SK-N-SH (cell line): ENCODE measurements at regions not wholly inside any gene's neighbourhood (a gene's known extent, or its start where the extent isn't known, plus 50 kb on each side); places are given as distances from the start of the nearest gene placed in this dataset.

Experiments used
- CTCF ChIA-PET: fragments of 300-600, 350-600 bp; formaldehyde crosslinking; extraction: SDS; loops from one replicate; lab custom pipeline; 2021; lab: Yijun Ruan, JAX
- POLR2A ChIA-PET: fragments of 350-600 bp; sonication (Branson Sonifier 250); formaldehyde crosslinking; extraction: SDS; loops from one replicate; lab custom pipeline; 2020; ENCODE audit warnings: antibody characterized with exemption, inconsistent platforms; lab: Yijun Ruan, JAX
- DNase-seq: peaks from one replicate; pipeline ENCODE4 v3.0.0; 2012
- H2AFZ ChIP-seq: fragments of 200-600 bp; sonication (generic); 2 replicates; pipeline ENCODE4 v1.8.1; 2016; ENCODE audit warnings: antibody characterized with exemption, mild to moderate bottlenecking, low read depth
- H3F3A ChIP-seq: fragments of 200-600 bp; sonication (generic); replicated peaks from 2 replicates; pipeline ENCODE3; 2016; ENCODE audit warnings: antibody characterized with exemption, mild to moderate bottlenecking; ENCODE audit not compliant: insufficient read depth
- H3K27ac ChIP-seq, 2 experiments: fragments of 200-500 bp in 1 of 2; fragments of 200-600 bp in 1 of 2; sonication (Bioruptor generic) in 1 of 2; sonication (generic), shearing (Covaris generic) in 1 of 2; 2 replicates each; pipeline versions ENCODE4 v1.5.1 to v1.6.1; 2014 to 2016; ENCODE audit warnings: low read depth in 2 of 2, inconsistent platforms in 1 of 2, low read length in 1 of 2, mild to moderate bottlenecking in 1 of 2, mixed read lengths in 1 of 2
- H3K27me3 ChIP-seq: fragments of 200-600 bp; sonication (generic), shearing (Covaris generic); 2 replicates; pipeline ENCODE4 v1.6.1; 2016; ENCODE audit warnings: mixed run types; ENCODE audit not compliant: insufficient read depth
- H3K36me3 ChIP-seq, 2 experiments: fragments of 200-500 bp in 1 of 2; fragments of 200-600 bp in 1 of 2; sonication (Bioruptor generic) in 1 of 2; sonication (generic) in 1 of 2; replicated peaks in 1 of 2; 2 replicates each; pipeline versions ENCODE3 to v1.5.1; 2014 to 2016; ENCODE audit warnings: low read length in 1 of 2, mild to moderate bottlenecking in 1 of 2; ENCODE audit not compliant: insufficient read depth in 2 of 2, control insufficient read depth in 1 of 2
- H3K4me1 ChIP-seq, 2 experiments: fragments of 200-500 bp in 1 of 2; fragments of 200-600 bp in 1 of 2; sonication (Bioruptor generic) in 1 of 2; sonication (generic), shearing (Covaris generic) in 1 of 2; 2 replicates each; pipeline versions ENCODE4 v1.5.1 to v1.6.1; 2014 to 2016; ENCODE audit warnings: low read depth in 1 of 2, low read length in 1 of 2, mixed run types in 1 of 2; ENCODE audit not compliant: insufficient read depth in 2 of 2, control insufficient read depth in 1 of 2
- H3K4me2 ChIP-seq: fragments of 200-600 bp; sonication (generic), shearing (Covaris generic); 2 replicates; pipeline ENCODE4 v1.6.1; 2017; ENCODE audit warnings: mixed run types
- H3K4me3 ChIP-seq, 2 experiments: fragments of 200-500 bp in 1 of 2; fragments of 200-600 bp in 1 of 2; sonication (Bioruptor generic) in 1 of 2; sonication (generic), shearing (Covaris generic) in 1 of 2; 2 replicates each; pipeline versions ENCODE4 v1.5.1 to v1.8.1; 2014 to 2016; ENCODE audit warnings: low read depth in 2 of 2, inconsistent platforms in 1 of 2, low read length in 1 of 2, mild to moderate bottlenecking in 1 of 2, mixed read lengths in 1 of 2, moderate library complexity in 1 of 2
- H3K79me2 ChIP-seq: fragments of 200-600 bp; sonication (generic); 2 replicates; pipeline ENCODE4 v1.8.1; 2017; ENCODE audit warnings: mild to moderate bottlenecking; ENCODE audit not compliant: insufficient read depth
- H3K9ac ChIP-seq: fragments of 200-600 bp; sonication (generic); 2 replicates; pipeline ENCODE4 v1.6.1; 2017; ENCODE audit warnings: mixed run types
- H3K9me2 ChIP-seq: fragments of 200-600 bp; sonication (generic); 2 replicates; pipeline ENCODE4 v1.6.1; 2017; ENCODE audit warnings: mixed run types
- H3K9me3 ChIP-seq: fragments of 200-600 bp; sonication (generic); 2 replicates; pipeline ENCODE4 v1.6.1; 2017; ENCODE audit warnings: mixed run types, mild to moderate bottlenecking, moderate library complexity
- H4K20me1 ChIP-seq: fragments of 200-600 bp; sonication (generic); 2 replicates; pipeline ENCODE4 v1.6.1; 2017; ENCODE audit warnings: mild to moderate bottlenecking, mixed run types; ENCODE audit not compliant: insufficient read depth
- ELF1 ChIP-seq: IDR thresholded peaks from 2 replicates; pipeline ENCODE4 v1.4.0; 2012
- EP300 ChIP-seq, 2 experiments: IDR thresholded peaks; 2 replicates each; pipeline versions ENCODE4 v1.4.0 to v1.6.1; 2012; ENCODE audit warnings: borderline replicate concordance in 1 of 2, low read depth in 1 of 2, low read length in 1 of 2
- FOXJ3 ChIP-seq: sonication (generic); formaldehyde crosslinking; IDR thresholded peaks from 2 replicates; pipeline ENCODE4 v1.5.1; 2020; ENCODE audit warnings: mild to moderate bottlenecking, missing genetic modification reagents
- FOXM1 ChIP-seq: IDR thresholded peaks from 2 replicates; pipeline ENCODE4 v1.4.0; 2012; ENCODE audit warnings: low read depth, mild to moderate bottlenecking
- GABPA ChIP-seq: IDR thresholded peaks from 2 replicates; pipeline ENCODE4 v1.4.0; 2012; ENCODE audit warnings: low read depth, mild to moderate bottlenecking
- NRF1 ChIP-seq: IDR thresholded peaks from 2 replicates; pipeline ENCODE4 v1.6.1; 2012; ENCODE audit warnings: low read depth, mild to moderate bottlenecking, low read length
- RCOR1 ChIP-seq: fragments of 150-350 bp; IDR thresholded peaks from 2 replicates; pipeline ENCODE4 v1.6.1; 2017; ENCODE audit warnings: antibody characterized with exemption, low read length
- RFX5 ChIP-seq: IDR thresholded peaks from 2 replicates; pipeline ENCODE4 v1.6.1; 2012; ENCODE audit warnings: mild to moderate bottlenecking, improper control_type of control experiment, low read length
- RXRA ChIP-seq: IDR thresholded peaks from 2 replicates; pipeline ENCODE4 v1.4.0; 2012; ENCODE audit warnings: low read depth, mild to moderate bottlenecking, borderline replicate concordance
- TCF12 ChIP-seq: IDR thresholded peaks from 2 replicates; pipeline ENCODE4 v1.4.0; 2012
- WGBS: methylation state at CpG from one replicate; pipeline ENCODE4 v1.1.6; 2017; ENCODE audit warnings: low lambda C conversion rate; 5-methylcytosine and 5-hydroxymethylcytosine counted together
- TF ChIP-seq, protein P1 (sequence below): IDR thresholded peaks from 2 replicates; pipeline ENCODE4 v1.6.1; 2012; ENCODE audit warnings: mild to moderate bottlenecking, low read depth, low read length, moderate library complexity
- TF ChIP-seq, protein P2 (sequence below): fragments of 200-600 bp; sonication (generic); IDR thresholded peaks from 2 replicates; pipeline ENCODE4 v1.6.1; 2017; ENCODE audit warnings: antibody characterized with exemption, mild to moderate bottlenecking, moderate library complexity
- TF ChIP-seq, protein P3 (sequence below): fragments of 150-350 bp; IDR thresholded peaks from 2 replicates; pipeline ENCODE4 v1.6.1; 2016; ENCODE audit warnings: mild to moderate bottlenecking, low read depth, low read length
- TF ChIP-seq, protein P4 (sequence below): IDR thresholded peaks from 2 replicates; pipeline ENCODE4 v1.4.0; 2012; ENCODE audit warnings: low read depth, borderline replicate concordance
- TF ChIP-seq, protein P5 (sequence below): fragments of 150-350 bp; IDR thresholded peaks from 2 replicates; pipeline ENCODE4 v1.6.1; 2017; ENCODE audit warnings: antibody characterized with exemption, low read length, low read depth, borderline replicate concordance

DNA sequence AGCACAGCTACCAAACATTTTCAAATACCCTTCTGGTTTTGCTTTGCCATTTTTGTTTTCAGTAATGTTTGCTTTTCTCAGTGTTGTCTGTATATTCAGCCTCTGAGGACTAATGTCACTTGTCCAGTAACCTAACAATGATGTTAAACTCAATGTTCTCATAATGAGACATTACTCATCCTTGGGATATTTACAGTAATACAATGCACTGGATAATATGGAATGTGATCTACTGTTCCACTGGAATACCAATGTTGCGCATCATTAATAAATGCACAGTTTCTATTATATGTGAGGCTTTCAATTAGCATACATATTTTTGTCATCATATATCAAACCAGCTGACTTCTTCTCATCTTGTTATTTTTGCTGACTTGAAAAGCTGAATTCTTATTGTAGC lies 259.1 kb downstream of the SH2D1A start:
- Histone ChIP-seq H3F3A (no peaks in the 10 kb centered on the region), H3K79me2 (no peaks in the 10 kb centered on the region), H3K4me1 (no peaks in the 10 kb centered on the region), H3K4me2 (no peak overlapping the region), H3K9me3 (no peaks in the 10 kb centered on the region), H3K9ac (no peak overlapping the region), H3K4me3 (no peak overlapping the region), H2AFZ (no peak overlapping the region), H3K27me3 (no peaks in the 10 kb centered on the region), H3K27ac (no peak overlapping the region), H3K36me3 (no peaks in the 10 kb centered on the region), H4K20me1 (no peaks in the 10 kb centered on the region), H3K9me2 (no peaks in the 10 kb centered on the region)
- TF ChIP-seq RXRA (no peak), GABPA (no peak), EP300 (IDR thresholded peaks at IDR 0.05; ENCODE audit: borderline replicate concordance in 1 of 2, low read depth in 1 of 2, low read length in 1 of 2) (no peak), ELF1 (no peak), RCOR1 (no peak), TCF12 (no peak), RFX5 (no peak), FOXM1 (no peak), NRF1 (no peak), FOXJ3 (CRISPR knock-in tag) (no peak)
- TF ChIP-seq, protein P1, sequence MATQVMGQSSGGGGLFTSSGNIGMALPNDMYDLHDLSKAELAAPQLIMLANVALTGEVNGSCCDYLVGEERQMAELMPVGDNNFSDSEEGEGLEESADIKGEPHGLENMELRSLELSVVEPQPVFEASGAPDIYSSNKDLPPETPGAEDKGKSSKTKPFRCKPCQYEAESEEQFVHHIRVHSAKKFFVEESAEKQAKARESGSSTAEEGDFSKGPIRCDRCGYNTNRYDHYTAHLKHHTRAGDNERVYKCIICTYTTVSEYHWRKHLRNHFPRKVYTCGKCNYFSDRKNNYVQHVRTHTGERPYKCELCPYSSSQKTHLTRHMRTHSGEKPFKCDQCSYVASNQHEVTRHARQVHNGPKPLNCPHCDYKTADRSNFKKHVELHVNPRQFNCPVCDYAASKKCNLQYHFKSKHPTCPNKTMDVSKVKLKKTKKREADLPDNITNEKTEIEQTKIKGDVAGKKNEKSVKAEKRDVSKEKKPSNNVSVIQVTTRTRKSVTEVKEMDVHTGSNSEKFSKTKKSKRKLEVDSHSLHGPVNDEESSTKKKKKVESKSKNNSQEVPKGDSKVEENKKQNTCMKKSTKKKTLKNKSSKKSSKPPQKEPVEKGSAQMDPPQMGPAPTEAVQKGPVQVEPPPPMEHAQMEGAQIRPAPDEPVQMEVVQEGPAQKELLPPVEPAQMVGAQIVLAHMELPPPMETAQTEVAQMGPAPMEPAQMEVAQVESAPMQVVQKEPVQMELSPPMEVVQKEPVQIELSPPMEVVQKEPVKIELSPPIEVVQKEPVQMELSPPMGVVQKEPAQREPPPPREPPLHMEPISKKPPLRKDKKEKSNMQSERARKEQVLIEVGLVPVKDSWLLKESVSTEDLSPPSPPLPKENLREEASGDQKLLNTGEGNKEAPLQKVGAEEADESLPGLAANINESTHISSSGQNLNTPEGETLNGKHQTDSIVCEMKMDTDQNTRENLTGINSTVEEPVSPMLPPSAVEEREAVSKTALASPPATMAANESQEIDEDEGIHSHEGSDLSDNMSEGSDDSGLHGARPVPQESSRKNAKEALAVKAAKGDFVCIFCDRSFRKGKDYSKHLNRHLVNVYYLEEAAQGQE = no peak
- TF ChIP-seq, protein P2, sequence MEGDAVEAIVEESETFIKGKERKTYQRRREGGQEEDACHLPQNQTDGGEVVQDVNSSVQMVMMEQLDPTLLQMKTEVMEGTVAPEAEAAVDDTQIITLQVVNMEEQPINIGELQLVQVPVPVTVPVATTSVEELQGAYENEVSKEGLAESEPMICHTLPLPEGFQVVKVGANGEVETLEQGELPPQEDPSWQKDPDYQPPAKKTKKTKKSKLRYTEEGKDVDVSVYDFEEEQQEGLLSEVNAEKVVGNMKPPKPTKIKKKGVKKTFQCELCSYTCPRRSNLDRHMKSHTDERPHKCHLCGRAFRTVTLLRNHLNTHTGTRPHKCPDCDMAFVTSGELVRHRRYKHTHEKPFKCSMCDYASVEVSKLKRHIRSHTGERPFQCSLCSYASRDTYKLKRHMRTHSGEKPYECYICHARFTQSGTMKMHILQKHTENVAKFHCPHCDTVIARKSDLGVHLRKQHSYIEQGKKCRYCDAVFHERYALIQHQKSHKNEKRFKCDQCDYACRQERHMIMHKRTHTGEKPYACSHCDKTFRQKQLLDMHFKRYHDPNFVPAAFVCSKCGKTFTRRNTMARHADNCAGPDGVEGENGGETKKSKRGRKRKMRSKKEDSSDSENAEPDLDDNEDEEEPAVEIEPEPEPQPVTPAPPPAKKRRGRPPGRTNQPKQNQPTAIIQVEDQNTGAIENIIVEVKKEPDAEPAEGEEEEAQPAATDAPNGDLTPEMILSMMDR = no peak
- TF ChIP-seq, protein P3, sequence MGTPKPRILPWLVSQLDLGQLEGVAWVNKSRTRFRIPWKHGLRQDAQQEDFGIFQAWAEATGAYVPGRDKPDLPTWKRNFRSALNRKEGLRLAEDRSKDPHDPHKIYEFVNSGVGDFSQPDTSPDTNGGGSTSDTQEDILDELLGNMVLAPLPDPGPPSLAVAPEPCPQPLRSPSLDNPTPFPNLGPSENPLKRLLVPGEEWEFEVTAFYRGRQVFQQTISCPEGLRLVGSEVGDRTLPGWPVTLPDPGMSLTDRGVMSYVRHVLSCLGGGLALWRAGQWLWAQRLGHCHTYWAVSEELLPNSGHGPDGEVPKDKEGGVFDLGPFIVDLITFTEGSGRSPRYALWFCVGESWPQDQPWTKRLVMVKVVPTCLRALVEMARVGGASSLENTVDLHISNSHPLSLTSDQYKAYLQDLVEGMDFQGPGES = no peak
- TF ChIP-seq, protein P4, sequence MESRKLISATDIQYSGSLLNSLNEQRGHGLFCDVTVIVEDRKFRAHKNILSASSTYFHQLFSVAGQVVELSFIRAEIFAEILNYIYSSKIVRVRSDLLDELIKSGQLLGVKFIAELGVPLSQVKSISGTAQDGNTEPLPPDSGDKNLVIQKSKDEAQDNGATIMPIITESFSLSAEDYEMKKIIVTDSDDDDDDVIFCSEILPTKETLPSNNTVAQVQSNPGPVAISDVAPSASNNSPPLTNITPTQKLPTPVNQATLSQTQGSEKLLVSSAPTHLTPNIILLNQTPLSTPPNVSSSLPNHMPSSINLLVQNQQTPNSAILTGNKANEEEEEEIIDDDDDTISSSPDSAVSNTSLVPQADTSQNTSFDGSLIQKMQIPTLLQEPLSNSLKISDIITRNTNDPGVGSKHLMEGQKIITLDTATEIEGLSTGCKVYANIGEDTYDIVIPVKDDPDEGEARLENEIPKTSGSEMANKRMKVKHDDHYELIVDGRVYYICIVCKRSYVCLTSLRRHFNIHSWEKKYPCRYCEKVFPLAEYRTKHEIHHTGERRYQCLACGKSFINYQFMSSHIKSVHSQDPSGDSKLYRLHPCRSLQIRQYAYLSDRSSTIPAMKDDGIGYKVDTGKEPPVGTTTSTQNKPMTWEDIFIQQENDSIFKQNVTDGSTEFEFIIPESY = no peak
- TF ChIP-seq, protein P5, sequence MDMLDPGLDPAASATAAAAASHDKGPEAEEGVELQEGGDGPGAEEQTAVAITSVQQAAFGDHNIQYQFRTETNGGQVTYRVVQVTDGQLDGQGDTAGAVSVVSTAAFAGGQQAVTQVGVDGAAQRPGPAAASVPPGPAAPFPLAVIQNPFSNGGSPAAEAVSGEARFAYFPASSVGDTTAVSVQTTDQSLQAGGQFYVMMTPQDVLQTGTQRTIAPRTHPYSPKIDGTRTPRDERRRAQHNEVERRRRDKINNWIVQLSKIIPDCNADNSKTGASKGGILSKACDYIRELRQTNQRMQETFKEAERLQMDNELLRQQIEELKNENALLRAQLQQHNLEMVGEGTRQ = no peak
- CTCF ChIA-PET = no interaction called here
- 36% methylated on average over 1 of the region's 1 CpG for WGBS
- DNase-seq = no peak
- POLR2A ChIA-PET = no interaction called here
